Caco-2 (cell line): ENCODE measurements at regions not wholly inside any gene's neighbourhood (a gene's known extent, or its start where the extent isn't known, plus 50 kb on each side); places are given as distances from the start of the nearest gene placed in this dataset.

Experiments used
- BruUV-seq: library from RNA; stranded (reverse); fragments of 400-500 nt; replicated peaks from 2 replicates; lab custom pipeline; 2021; lab: Mats Ljungman, UMichigan
- CTCF ChIA-PET: fragments of 300-600 bp; sonication (Branson Sonifier 250); formaldehyde crosslinking; loops from one replicate; lab custom pipeline; 2022; ENCODE audit warnings: antibody characterized with exemption; lab: Charles Lee
- POLR2A ChIA-PET: fragments of 300-600 bp; sonication (Branson Sonifier 250); formaldehyde crosslinking; loops from one replicate; lab custom pipeline; 2022; ENCODE audit warnings: antibody characterized with exemption; lab: Charles Lee
- DNase-seq, 2 experiments: peaks; one replicate each; pipeline versions ENCODE4 v3.0.0 to v3.0.0-alpha.2; 2020 to 2022
- H3K27me3 ChIP-seq: replicated peaks from 2 replicates; pipeline ENCODE4 v1.6.0; 2011; ENCODE audit warnings: low read length; ENCODE audit not compliant: control insufficient read depth, insufficient read depth
- H3K36me3 ChIP-seq: 2 replicates; pipeline ENCODE4 v1.5.1; 2011; ENCODE audit warnings: low read length; ENCODE audit not compliant: control insufficient read depth, insufficient read depth
- H3K4me1 ChIP-seq: fragments of 250-450 bp; sonication (Bioruptor Pico); 2 replicates; pipeline ENCODE4 v1.5.1; 2020; ENCODE audit warnings: mild to moderate bottlenecking
- H3K4me3 ChIP-seq: 2 replicates; pipeline ENCODE4 v1.5.1; 2011; ENCODE audit warnings: low read depth, mild to moderate bottlenecking, control low read depth, low read length
- H3K9me3 ChIP-seq: fragments of 250-450 bp; sonication (Bioruptor Pico); 2 replicates; pipeline ENCODE4 v1.5.1; 2020; ENCODE audit warnings: mild to moderate bottlenecking, moderate library complexity
- H3K27ac Mint-ChIP-seq: one replicate; pipeline ENCODE4 v1.8.0; 2022; ENCODE audit warnings: mixed read lengths; ENCODE audit not compliant: unreplicated experiment
- H3K27me3 Mint-ChIP-seq: one replicate; pipeline ENCODE4 v1.8.0; 2022; ENCODE audit warnings: mixed read lengths; ENCODE audit not compliant: insufficient read depth, unreplicated experiment
- H3K36me3 Mint-ChIP-seq: one replicate; pipeline ENCODE4 v1.8.0; 2022; ENCODE audit warnings: mild to moderate bottlenecking, mixed read lengths; ENCODE audit not compliant: insufficient read depth, unreplicated experiment
- H3K4me1 Mint-ChIP-seq: one replicate; pipeline ENCODE4 v1.8.0; 2022; ENCODE audit warnings: low read depth, mixed read lengths; ENCODE audit not compliant: unreplicated experiment
- H3K4me3 Mint-ChIP-seq: one replicate; pipeline ENCODE4 v1.8.0; 2022; ENCODE audit warnings: mild to moderate bottlenecking, moderate library complexity, mixed read lengths; ENCODE audit not compliant: unreplicated experiment
- H3K9me3 Mint-ChIP-seq: one replicate; pipeline ENCODE4 v1.8.0; 2022; ENCODE audit warnings: mixed read lengths; ENCODE audit not compliant: unreplicated experiment
- CTCF ChIP-seq, 2 experiments: fragments of 200-600 bp in 1 of 2; IDR thresholded peaks; 1 replicate in 1 of 2; 2 replicates in 1 of 2; pipeline versions ENCODE4 v1.5.1 to v1.8.0; 2011 to 2022; ENCODE audit warnings: antibody characterized with exemption in 1 of 2, control low read depth in 1 of 2, inconsistent platforms in 1 of 2, low read depth in 1 of 2, low read length in 1 of 2, mild to moderate bottlenecking in 1 of 2, moderate library complexity in 1 of 2; ENCODE audit not compliant: insufficient read depth in 1 of 2, severe bottlenecking in 1 of 2, unreplicated experiment in 1 of 2
- intact Hi-C: fragments of 100-400 bp; cut with micrococcal nuclease; formaldehyde crosslinking; loops from one replicate; pipeline ENCODE4 v1.10.0; 2022; ENCODE audit not compliant: unreplicated experiment

GRCh38 chr15:62880278-62880677 lies 162.3 kb upstream of the TPM1 start:
- no peak overlapping the region for H3K4me3 ChIP-seq
- H3K9me3 Mint-ChIP-seq, result no peaks in the 10 kb centered on the region
- intact Hi-C loops, result no loop called here
- CTCF ChIA-PET, result interaction anchor here (1.3 kb wide), 1 partner anchor 17 kb away, joined by 9 read pairs; no protein-coding TSS in a partner anchor
- POLR2A ChIA-PET, result no interaction called here
- BruUV-seq, result no TSS peak
- H3K27ac Mint-ChIP-seq, result no peak overlapping the region
- H3K4me1 ChIP-seq, result peaks cover 9% of the 10 kb centered on the region
- H3K36me3 Mint-ChIP-seq, result no peaks in the 10 kb centered on the region
- no peak for TF ChIP-seq CTCF (IDR thresholded peaks at IDR 0.05; ENCODE audit: insufficient read depth in 1 of 2, low read depth in 1 of 2, low read length in 1 of 2, severe bottlenecking in 1 of 2, unreplicated experiment in 1 of 2)
- no peak for DNase-seq
- no peaks in the 10 kb centered on the region for H3K27me3 ChIP-seq
- H3K36me3 ChIP-seq, result no peaks in the 10 kb centered on the region
- H3K27me3 Mint-ChIP-seq, result no peaks in the 10 kb centered on the region
- H3K4me1 Mint-ChIP-seq, result peaks cover 10% of the 10 kb centered on the region
- no peak overlapping the region for H3K4me3 Mint-ChIP-seq
- no peaks in the 10 kb centered on the region for H3K9me3 ChIP-seq

DNA sequence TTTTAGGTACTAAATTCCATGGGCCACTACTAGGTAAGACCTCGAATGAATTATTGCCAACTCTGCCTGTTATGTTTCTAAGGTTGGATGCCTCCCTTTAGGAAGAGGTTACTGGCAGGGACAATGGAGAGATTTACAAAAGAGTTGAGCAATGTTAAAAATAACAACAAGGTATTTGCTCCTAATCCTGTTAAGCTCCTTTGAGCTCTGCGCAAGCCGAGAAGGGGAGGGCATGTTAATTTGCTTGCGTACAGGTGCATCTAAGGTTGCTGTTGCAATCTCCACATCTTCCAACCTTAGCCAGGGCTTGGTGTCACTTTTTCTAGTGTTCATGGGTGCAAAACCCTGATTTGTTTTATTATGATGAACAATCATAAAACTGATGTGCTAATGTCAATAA lies 161.5 kb upstream of the TPM1 start:
- H3K9me3 ChIP-seq, result no peaks in the 10 kb centered on the region
- no peaks in the 10 kb centered on the region for H3K36me3 ChIP-seq
- H3K27me3 Mint-ChIP-seq, result no peaks in the 10 kb centered on the region
- ChIA-PET CTCF (interaction anchor here (1.3 kb wide), 1 partner anchor 16 kb away, joined by 9 read pairs; no protein-coding TSS in a partner anchor), POLR2A (no interaction called here)
- intact Hi-C loops, result no loop called here
- no peak overlapping the region for H3K4me3 Mint-ChIP-seq
- TF ChIP-seq CTCF (IDR thresholded peaks at IDR 0.05; ENCODE audit: insufficient read depth in 1 of 2, low read depth in 1 of 2, low read length in 1 of 2, severe bottlenecking in 1 of 2, unreplicated experiment in 1 of 2), result no peak
- H3K9me3 Mint-ChIP-seq, result no peaks in the 10 kb centered on the region
- H3K27ac Mint-ChIP-seq, result no peak overlapping the region
- no peaks in the 10 kb centered on the region for H3K27me3 ChIP-seq
- H3K36me3 Mint-ChIP-seq, result no peaks in the 10 kb centered on the region
- no TSS peak for BruUV-seq
- H3K4me1 Mint-ChIP-seq, result peaks cover 10% of the 10 kb centered on the region
- no peak overlapping the region for H3K4me3 ChIP-seq
- DNase-seq, result peak in 1 of 2 experiments; percentile 24
- H3K4me1 ChIP-seq, result peaks cover 9% of the 10 kb centered on the region

DNA sequence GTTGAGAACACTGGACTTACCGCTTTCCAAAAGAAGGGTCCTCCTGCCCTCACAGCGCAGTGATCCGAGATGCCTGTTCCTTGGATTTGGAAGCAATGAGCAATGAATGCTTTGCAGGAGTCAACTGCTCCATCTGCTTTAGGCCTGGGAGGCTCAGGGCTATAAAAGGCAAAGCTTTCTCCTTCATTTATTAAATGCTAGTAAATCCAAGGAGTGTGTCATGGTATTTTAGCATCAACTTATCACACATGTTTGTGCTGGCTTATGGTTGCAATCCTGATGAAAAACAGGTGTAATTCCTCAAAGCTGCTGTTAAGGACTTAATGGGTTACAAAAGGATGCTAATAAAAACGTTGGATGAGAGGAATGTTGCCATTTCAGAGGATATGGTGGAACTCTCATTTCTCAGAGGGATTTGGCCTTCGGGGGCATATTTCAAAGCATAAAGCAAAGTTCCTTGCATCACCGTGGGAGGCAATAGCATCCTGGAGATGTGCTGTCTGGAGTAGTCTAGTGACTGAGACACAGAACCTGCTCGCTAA lies 158.5 kb upstream of the TPM1 start:
- peaks cover 12% of the 10 kb centered on the region for H3K4me1 Mint-ChIP-seq
- no TSS peak for BruUV-seq
- H3K4me3 Mint-ChIP-seq, result no peak overlapping the region
- intact Hi-C loops, result no loop called here
- H3K27me3 Mint-ChIP-seq, result no peaks in the 10 kb centered on the region
- H3K4me1 ChIP-seq, result peaks cover 16% of the 10 kb centered on the region
- ChIA-PET POLR2A (interaction anchor here (0.6 kb wide), 1 partner anchor 11 kb away, joined by 7 read pairs; no protein-coding TSS in a partner anchor), CTCF (interaction anchor here (1.4 kb wide), 1 partner anchor 142 kb away, joined by 3 read pairs; no protein-coding TSS in a partner anchor)
- H3K27ac Mint-ChIP-seq, result no peak overlapping the region
- no peaks in the 10 kb centered on the region for H3K36me3 Mint-ChIP-seq
- no peak overlapping the region for H3K4me3 ChIP-seq
- no peaks in the 10 kb centered on the region for H3K27me3 ChIP-seq
- H3K9me3 Mint-ChIP-seq, result no peaks in the 10 kb centered on the region
- DNase-seq, result no peak
- no peak for TF ChIP-seq CTCF (IDR thresholded peaks at IDR 0.05; ENCODE audit: insufficient read depth in 1 of 2, low read depth in 1 of 2, low read length in 1 of 2, severe bottlenecking in 1 of 2, unreplicated experiment in 1 of 2)
- H3K9me3 ChIP-seq, result no peaks in the 10 kb centered on the region
- no peaks in the 10 kb centered on the region for H3K36me3 ChIP-seq
